SIG-M5 treated with dmso at 0.1 percent for 504 hours (cell line): ENCODE measurements at regions not wholly inside any gene's neighbourhood (a gene's known extent, or its start where the extent isn't known, plus 50 kb on each side); places are given as distances from the start of the nearest gene placed in this dataset.
"Not testable (repeated sequence)": the region's sequence is repeated elsewhere in the genome, so short reads cannot be mapped to it uniquely, and the experiment has no call there.

Source experiments
- DNase-seq: peaks from one replicate; lab custom pipeline; 2025; ENCODE audit not compliant: unreplicated experiment; lab: John Stamatoyannopoulos, UW

GRCh38 chr1:147348592-147348991, 106.1 kb downstream of the CHD1L start:
- DNase-seq, result not testable (repeated sequence)

GRCh38 chr1:147349533-147349932, 107.0 kb downstream of the CHD1L start:
- DNase-seq, result no peak

- no peak for DNase-seq
Observed at GRCh38 chr1:147351140-147351835, 108.8 kb downstream of the CHD1L start.

DNA sequence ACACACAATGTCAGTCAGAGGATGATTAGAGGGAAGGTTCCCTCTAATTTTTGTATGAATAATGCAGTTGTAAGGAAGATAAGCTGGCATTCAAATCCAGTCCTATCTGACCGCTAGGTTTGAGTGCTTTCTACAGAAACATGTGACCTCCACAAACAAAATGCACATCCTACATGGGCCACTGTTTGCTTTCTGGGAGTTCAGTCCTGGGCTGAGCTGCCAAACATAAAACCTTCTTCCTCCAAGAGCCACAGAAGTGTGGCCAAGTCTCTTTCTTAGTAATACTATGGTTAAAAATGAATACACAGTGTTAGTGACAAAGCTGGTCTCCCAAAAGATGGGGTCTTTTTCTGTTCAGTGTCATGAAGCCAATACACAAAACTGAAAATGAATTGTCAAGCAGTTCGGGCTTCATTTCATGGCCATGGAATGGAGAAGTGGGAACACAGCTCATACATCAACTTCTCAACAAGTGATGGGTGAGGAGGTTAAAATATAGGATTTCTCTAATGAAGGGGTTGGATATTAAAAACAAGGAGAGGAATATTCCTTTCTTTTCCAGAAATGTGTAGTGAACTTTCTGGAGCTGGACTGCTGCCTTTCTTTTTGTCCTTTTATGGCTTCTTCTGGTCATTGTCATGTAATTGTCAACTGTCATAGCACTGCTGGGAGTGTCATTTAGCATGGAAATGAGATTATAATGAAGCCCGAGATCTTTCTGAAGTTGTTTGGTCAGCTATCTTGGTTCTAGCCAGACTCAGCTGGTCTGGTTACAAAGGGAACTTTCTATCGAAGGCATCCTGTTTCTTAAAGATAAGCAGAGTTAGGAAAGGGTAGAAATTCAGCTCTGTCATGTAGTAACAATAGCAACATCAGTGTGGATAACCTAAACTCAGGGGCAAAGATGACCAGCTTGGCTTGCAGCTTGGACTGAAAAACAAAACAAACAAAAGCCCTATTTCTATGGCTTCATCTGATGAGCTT, 135.1 kb downstream of the CHD1L start:
- no peak for DNase-seq

GRCh38 chr1:147379889-147380288, 137.4 kb downstream of the CHD1L start:
- DNase-seq, result no peak

GRCh38 chr1:147384804-147385203, 142.3 kb downstream of the CHD1L start:
- no peak for DNase-seq

DNA sequence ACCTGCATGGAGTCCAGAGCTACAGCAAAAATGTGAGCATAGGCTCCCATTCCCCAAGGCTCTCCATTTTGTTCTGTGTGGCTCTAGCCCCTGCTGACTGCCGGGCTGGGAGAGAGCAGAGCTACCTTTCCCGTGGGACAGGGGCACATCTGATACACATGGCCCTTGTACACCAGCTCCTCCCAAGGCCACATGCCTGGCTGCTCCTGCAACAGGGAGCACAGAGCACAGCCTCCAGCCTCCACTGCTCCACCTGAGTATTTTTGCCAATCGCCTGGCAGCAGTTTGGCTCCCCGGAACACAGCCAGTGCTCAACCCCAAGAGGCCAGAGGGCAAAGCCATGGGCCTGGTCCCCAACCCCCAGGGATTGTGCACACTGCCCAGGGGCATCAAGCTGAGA, 146.5 kb downstream of the CHD1L start:
- no peak for DNase-seq

GRCh38 chr1:147389532-147390184, 147.2 kb downstream of the CHD1L start:
- peak; percentile 60 for DNase-seq

DNA sequence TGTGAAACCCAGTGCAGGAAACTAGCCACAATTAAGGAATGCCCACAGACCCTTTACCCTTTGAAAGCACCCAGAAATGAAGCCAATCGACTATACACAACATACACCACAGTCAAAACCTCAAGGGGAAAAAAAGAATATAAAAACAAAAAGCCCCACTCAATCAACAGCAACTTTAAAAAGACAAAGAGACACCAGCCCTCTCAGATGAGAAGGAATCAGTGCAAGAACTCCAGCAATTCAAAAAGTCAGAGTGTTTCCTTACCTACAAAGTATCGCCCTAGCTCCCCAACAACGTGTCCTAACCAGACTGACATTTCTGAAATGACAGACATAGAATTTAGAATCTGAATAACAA, 147.7 kb downstream of the CHD1L start:
- no peak for DNase-seq

GRCh38 chr1:147391114-147391513, 148.6 kb downstream of the CHD1L start:
- DNase-seq, result no peak

DNA sequence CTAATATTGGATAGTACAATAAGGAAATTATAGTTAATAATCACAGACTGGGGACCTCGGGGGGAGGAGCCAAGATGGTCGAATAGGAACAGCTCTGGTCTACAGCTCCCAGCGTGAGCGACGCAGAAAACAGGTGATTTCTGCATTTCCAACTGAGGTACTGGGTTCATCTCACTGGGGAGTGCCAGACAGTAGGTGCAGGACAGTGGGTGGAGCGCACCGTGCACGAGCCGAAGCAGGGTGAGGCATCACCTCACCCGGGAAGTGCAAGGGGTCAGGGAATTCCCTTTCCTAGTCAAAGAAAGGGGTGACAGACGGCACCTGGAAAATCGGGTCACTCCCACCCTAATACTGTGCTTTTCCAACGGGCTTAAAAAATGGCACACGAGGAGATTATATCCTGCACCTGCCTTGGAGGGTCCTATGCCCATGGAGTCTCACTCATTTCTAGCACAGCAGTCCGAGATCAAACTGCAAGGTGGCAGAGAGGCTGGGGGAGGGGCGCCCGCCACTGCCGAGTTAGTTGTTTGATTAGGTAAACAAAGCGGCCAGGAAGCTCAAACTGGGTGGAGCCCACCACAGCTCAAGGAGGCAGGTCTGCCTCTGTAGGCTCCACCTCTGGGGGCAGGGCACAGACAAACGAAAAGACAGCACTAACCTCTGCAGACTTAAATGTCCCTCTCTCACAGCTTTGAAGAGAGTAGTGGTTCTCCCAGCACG, 138.8 kb upstream of the BCL9 start:
- DNase-seq, result not testable (repeated sequence)

DNA sequence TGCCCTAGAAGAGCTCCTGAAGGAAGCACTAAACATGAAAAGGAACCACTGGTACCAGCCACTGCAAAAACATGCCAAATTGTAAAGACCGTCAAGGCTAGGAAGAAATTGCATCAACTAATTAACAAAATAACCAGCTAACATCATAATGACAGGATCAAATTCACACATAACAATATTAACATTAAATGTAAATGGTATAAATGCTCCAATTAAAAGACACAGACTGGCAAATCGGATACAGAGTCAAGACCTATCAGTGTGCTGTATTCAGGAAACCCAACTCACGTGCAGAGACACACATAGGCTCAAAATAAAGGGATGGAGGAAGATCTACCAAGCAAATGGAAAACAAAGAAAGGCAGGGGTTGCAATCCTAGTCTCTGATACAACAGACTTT, 137.0 kb upstream of the BCL9 start:
- DNase-seq, result not testable (repeated sequence)

- DNase-seq, result no peak
Observed at GRCh38 chr1:147409886-147410285, 131.4 kb upstream of the BCL9 start.

DNA sequence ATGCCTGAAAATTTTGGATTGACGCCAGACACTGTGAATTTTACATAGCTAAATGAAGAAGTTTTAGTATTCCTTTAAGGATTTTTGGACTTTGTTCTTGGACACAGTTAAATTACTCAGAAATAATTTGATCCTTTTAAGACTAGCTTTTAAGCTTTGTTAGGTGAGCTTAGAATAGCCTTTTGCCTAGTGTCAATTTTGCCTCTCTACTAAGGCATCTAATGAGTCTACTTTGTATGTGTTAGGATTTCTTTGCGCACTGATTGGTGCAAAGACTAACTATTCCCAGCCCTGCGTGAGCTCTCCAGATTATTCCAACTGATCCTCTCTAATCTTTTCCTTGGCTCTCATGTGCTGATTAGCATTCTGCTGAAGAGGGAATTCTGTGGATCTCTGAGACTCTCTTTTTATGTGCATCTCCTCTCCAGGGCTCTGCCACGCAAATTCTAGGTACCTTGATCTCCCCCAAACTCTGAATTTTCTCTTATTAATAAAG, 128.1 kb upstream of the BCL9 start:
- DNase-seq, result no peak

DNA sequence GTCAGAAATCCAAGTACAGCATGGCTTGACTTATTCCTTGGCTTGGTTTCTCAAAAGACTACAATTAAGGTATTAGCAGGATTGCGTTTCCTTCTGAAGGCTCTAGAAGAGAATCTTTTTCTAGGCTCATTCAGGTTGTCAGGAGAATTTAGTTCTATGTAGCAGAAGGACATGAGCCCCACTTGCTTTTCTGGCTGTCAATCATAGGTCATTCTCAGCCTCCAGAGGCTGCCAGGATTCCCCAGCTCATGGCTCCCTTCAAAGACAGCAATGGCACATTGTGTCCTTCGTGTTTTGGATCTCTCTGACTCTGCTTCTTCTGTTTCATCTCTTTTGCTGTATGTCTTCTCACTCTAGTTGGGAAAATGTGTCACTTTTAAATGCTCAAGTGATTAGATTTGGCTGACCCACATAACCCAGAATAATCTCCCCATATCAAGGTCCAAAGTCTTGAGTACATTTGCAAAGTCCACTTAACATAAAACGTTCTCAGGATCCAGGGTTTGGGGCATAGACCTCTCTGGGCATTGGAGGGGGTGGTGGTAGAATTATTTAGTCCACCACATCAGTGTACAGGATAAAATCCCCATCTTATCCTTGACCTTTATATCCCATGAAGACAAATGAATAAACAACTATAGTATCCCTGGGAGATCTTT, 126.7 kb upstream of the BCL9 start:
- DNase-seq, result no peak

DNA sequence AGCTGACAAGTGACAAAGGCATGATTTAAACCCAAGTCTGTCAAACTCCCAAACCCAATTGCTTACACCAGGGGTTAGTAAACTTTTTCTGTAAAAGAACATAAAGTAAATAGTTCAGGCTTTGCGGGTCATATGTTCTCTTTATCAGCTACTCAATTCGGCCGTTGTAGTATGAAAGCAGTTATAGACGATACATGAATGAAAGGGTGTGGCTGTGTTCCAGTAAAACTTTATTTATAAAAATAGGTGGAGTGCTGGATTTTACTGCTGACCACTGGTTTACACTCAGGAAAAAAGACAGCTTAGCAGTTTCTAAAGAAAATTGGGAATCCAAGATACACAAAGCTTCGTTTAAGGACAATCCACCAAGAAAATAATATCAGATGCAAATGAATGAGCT, 124.3 kb upstream of the BCL9 start:
- no peak for DNase-seq

DNA sequence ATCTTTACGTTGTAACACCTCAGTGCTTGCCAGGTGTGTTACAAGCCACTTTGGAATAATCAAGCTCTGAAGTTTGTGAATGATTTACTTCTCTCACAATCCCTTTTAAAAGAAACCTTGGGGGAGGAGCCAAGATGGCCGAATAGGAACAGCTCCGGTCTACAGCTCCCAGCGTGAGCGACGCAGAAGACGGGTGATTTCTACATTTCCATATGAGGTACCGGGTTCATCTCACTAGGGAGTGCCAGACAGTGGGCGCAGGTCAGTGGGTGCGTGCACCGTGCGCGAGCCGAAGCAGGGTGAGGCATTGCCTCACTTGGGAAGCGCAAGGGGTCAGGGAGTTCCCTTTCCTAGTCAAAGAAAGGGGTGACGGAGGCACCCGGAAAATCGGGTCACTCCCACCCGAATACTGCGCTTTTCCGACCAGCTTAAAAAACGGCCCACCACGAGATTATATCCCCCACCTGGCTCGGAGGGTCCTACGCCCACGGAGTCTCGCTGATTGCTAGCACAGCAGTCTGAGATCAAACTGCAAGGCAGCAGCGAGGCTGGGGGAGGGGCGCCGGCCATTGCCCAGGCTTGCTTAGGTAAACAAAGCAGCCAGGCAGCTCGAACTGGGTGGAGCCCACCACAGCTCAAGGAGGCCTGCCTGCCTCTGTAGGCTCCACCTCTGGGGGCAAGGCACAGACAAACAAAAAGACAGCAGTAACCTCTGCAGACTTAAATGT, 118.0 kb upstream of the BCL9 start:
- DNase-seq, result not testable (repeated sequence)

DNA sequence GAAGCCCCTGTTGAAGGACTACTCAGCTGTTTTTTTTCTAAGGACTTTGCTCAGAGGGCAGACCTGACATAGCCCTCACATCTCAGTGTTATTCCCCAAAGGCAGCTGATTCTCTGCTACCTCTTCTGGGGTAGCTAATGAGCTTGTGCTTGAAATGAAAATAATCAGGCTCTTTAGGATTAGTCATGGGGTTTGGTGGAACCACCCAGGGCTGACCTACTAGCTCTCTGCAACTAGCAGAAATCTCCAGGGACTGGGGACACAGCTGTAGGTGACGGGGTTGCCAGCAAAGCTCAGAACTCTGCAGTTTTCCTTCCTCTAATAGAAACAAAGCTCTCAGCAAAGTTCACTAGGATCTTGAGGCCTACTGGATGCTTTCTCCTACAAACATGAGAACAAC, 106.4 kb upstream of the BCL9 start:
- no peak for DNase-seq

DNA sequence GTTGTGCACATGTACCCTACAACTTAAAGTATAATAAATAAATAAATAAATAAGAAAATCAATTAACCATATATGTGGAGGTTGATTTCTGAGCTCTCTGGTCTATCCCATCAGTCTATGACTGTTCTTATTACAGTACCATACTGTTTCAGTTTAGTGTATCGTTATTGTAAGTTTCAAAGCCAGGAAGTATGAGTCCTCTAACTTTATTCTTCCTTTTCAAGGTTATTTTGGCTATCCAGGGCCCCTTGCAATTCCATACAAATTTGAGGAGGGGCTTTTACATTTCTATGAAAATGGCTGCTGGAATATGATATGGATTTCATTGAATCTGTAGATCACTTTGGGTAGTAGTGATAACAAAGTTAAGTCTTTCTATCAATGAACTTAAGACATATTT, 96.9 kb upstream of the BCL9 start:
- DNase-seq, result no peak

DNA sequence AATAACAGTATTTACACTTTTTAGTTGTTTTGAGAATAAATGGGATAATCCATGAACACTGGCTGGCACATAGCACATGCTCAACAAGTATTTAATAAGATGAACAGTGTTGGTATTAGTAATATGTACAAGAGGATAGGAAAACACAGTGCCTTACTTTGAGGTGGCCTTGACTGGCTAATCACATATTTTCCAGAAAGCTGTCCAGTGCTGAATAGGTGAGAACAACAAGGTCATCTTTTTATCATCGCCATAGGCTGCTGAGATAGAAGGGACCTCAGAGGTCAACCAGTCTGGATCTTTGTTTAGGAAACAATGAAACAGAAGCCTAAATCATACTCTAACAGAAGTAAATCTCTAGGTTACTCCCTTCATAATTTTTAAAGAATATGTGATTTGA, 89.7 kb upstream of the BCL9 start:
- no peak for DNase-seq
